RPMI7951 (cell line): ENCODE measurements at regions not wholly inside any gene's neighbourhood (a gene's known extent, or its start where the extent isn't known, plus 50 kb on each side); places are given as distances from the start of the nearest gene placed in this dataset.
A peak's percentile ranks its signal among the peaks of the same experiment; 100 is the strongest.

Experiments used
- DNase-seq: peaks from one replicate; pipeline ENCODE4 v3.0.0-alpha.2; 2012; ENCODE audit warnings: low read depth

GRCh38 chr13:31081316-31081715 lies 80.4 kb downstream of the HSPH1 start:
- no peak for DNase-seq

GRCh38 chr13:31074756-31075155 lies 86.9 kb downstream of the HSPH1 start:
- DNase-seq, result no peak

- peak; percentile 34 for DNase-seq
Measured at GRCh38 chr13:31073859-31074718, 87.6 kb downstream of the HSPH1 start.

GRCh38 chr13:31072041-31072440 lies 89.7 kb downstream of the HSPH1 start:
- peak; percentile 50 for DNase-seq

GRCh38 chr13:31069808-31070534 lies 91.7 kb downstream of the HSPH1 start:
- DNase-seq, result no peak

- DNase-seq, result no peak
Measured at GRCh38 chr13:31068119-31068423, 93.6 kb downstream of the HSPH1 start.

GRCh38 chr13:31067416-31068118 lies 94.1 kb downstream of the HSPH1 start:
- peak; percentile 70 for DNase-seq

GRCh38 chr13:31064636-31065035 lies 97.1 kb downstream of the HSPH1 start:
- no peak for DNase-seq

- DNase-seq, result no peak
Measured at GRCh38 chr13:31063772-31064171, 97.9 kb downstream of the HSPH1 start.

GRCh38 chr13:31060655-31061054 lies 101.0 kb downstream of the HSPH1 start:
- no peak for DNase-seq

GRCh38 chr13:31060220-31060619 lies 101.5 kb downstream of the HSPH1 start:
- no peak for DNase-seq

GRCh38 chr13:31057403-31058033 lies 104.2 kb downstream of the HSPH1 start:
- DNase-seq, result no peak

GRCh38 chr13:31056644-31057271 lies 104.9 kb downstream of the HSPH1 start:
- DNase-seq, result peak; percentile 52

GRCh38 chr13:31055589-31055988 lies 106.1 kb downstream of the HSPH1 start:
- DNase-seq, result no peak

- DNase-seq, result no peak
Measured at GRCh38 chr13:31054632-31055031, 107.1 kb downstream of the HSPH1 start.

GRCh38 chr13:31053896-31054295 lies 107.8 kb downstream of the HSPH1 start:
- DNase-seq, result no peak

- DNase-seq, result peak; percentile 95
Measured at GRCh38 chr13:31053091-31053490, 108.6 kb downstream of the HSPH1 start.

- peak; percentile 32 for DNase-seq
Measured at GRCh38 chr13:31052478-31052877, 109.2 kb downstream of the HSPH1 start.

- DNase-seq, result no peak
Measured at GRCh38 chr13:31051999-31052398, 109.7 kb downstream of the HSPH1 start.

- no peak for DNase-seq
Measured at GRCh38 chr13:31050486-31051400, 111.0 kb downstream of the HSPH1 start.

- DNase-seq, result no peak
Measured at GRCh38 chr13:31049833-31050232, 111.9 kb downstream of the HSPH1 start.
